DOHH2 (cell line): ENCODE measurements at regions not wholly inside any gene's neighbourhood (a gene's known extent, or its start where the extent isn't known, plus 50 kb on each side); places are given as distances from the start of the nearest gene placed in this dataset.
"Not testable (repeated sequence)": the region's sequence is repeated elsewhere in the genome, so short reads cannot be mapped to it uniquely, and the experiment has no call there.

ENCODE experiments used
- H3F3A ChIP-seq: fragments of 200-600 bp; sonication (generic), shearing (Covaris generic); 2 replicates; pipeline ENCODE4 v1.6.0; 2016; ENCODE audit warnings: antibody characterized with exemption, mild to moderate bottlenecking; ENCODE audit not compliant: control insufficient read depth, insufficient read depth
- H3K27ac ChIP-seq: fragments of 200-600 bp; sonication (generic); 2 replicates; pipeline ENCODE4 v1.5.1; 2014; ENCODE audit warnings: low read depth, mild to moderate bottlenecking, low read length, moderate library complexity
- H3K27me3 ChIP-seq: fragments of 200-600 bp; sonication (generic); 2 replicates; pipeline ENCODE4 v1.6.1; 2014; ENCODE audit warnings: mild to moderate bottlenecking, low read length, mixed read lengths; ENCODE audit not compliant: control insufficient read depth
- H3K36me3 ChIP-seq: fragments of 200-600 bp; sonication (generic); 2 replicates; pipeline ENCODE4 v1.6.1; 2014; ENCODE audit warnings: mild to moderate bottlenecking, low read length, moderate library complexity, mixed read lengths; ENCODE audit not compliant: control insufficient read depth
- H3K4me1 ChIP-seq: fragments of 200-600 bp; sonication (generic); 2 replicates; pipeline ENCODE4 v1.6.1; 2014; ENCODE audit warnings: mild to moderate bottlenecking, low read length, mixed read lengths; ENCODE audit not compliant: control insufficient read depth
- H3K4me2 ChIP-seq: fragments of 200-600 bp; sonication (generic); 2 replicates; pipeline ENCODE4 v1.6.0; 2014; ENCODE audit warnings: mild to moderate bottlenecking, low read length, moderate library complexity
- H3K4me3 ChIP-seq: fragments of 200-600 bp; sonication (generic); 2 replicates; pipeline ENCODE4 v1.5.1; 2014; ENCODE audit warnings: mild to moderate bottlenecking, low read length, mixed read lengths
- H3K79me2 ChIP-seq: fragments of 200-600 bp; sonication (generic); 2 replicates; pipeline ENCODE4 v1.6.1; 2014; ENCODE audit warnings: mild to moderate bottlenecking, low read length, mixed read lengths; ENCODE audit not compliant: control insufficient read depth
- H3K9me2 ChIP-seq: fragments of 200-600 bp; sonication (generic); replicated peaks from 2 replicates; pipeline ENCODE4 v1.6.1; 2014; ENCODE audit warnings: mild to moderate bottlenecking, low read length, mixed read lengths; ENCODE audit not compliant: control insufficient read depth
- H3K9me3 ChIP-seq: fragments of 200-600 bp; sonication (generic); 2 replicates; pipeline ENCODE4 v1.6.1; 2014; ENCODE audit warnings: antibody characterized with exemption, low read length, mixed read lengths; ENCODE audit not compliant: control insufficient read depth, insufficient read depth
- H4K20me1 ChIP-seq: fragments of 200-600 bp; sonication (generic); 2 replicates; pipeline ENCODE4 v1.6.0; 2014; ENCODE audit warnings: low read depth, mild to moderate bottlenecking, antibody characterized with exemption, low read length, moderate library complexity; ENCODE audit not compliant: control insufficient read depth, insufficient read depth
- EZH2phosphoT487 ChIP-seq: fragments of 200-600 bp; sonication (generic); IDR thresholded peaks from 2 replicates; pipeline ENCODE4 v1.6.1; 2017; ENCODE audit warnings: borderline replicate concordance, mild to moderate bottlenecking, antibody characterized with exemption, low read length, moderate library complexity, mixed read lengths
- TF ChIP-seq, protein P1 (sequence below): fragments of 200-600 bp; sonication (generic); IDR thresholded peaks from one replicate; pipeline ENCODE4 v1.5.1; 2014; ENCODE audit warnings: antibody characterized with exemption, mild to moderate bottlenecking, low read depth, low read length; ENCODE audit not compliant: poor library complexity, severe bottlenecking

DNA sequence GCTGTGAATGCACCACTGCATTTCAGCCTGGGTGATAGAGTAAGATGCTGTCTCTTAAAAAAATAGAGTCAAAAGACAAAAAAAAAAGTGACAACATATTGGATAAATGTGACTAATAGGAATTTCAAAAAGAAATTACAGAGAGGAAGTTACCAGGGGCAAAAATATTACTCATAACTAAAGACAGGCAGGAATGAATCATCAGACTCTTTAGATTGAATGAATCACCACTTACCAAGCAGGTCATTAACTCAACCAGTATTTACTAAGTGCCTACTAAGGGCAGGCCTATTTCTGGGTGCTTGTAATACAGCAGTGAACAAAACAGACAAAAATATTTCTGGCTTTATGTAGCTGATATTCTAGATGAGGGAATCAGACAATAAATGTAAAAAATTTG is 301.3 kb downstream of the UBE2NL start:
- H3K4me1 ChIP-seq, H3K36me3 ChIP-seq, H3K4me2 ChIP-seq, H4K20me1 ChIP-seq, H3K27me3 ChIP-seq, H3K9me3 ChIP-seq, H3K9me2 ChIP-seq, H3K27ac ChIP-seq, H3F3A ChIP-seq, H3K79me2 ChIP-seq, H3K4me3 ChIP-seq: not testable (repeated sequence)

DNA sequence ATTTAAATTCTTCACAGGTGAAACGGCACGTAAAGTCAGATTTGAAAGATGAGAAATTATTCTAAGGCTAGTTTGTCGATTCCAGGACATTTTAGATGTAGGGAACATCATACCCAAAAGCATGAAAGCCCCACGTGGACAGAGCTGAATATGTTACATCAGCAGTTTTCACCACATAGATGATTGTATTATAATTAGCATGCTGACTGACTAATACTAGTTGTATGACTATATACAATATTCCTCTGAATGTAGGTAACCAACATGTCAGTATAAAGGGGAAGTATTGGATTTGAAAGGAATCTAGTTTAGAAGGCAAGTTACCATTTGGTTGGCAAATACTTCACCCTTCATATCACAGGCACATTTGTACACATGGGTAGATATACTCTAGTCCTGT is 304.6 kb downstream of the UBE2NL start:
- H3K4me1 ChIP-seq, H3K9me3 ChIP-seq, H3K27ac ChIP-seq, H3K4me2 ChIP-seq, H3K27me3 ChIP-seq, H4K20me1 ChIP-seq, H3F3A ChIP-seq, H3K36me3 ChIP-seq, H3K4me3 ChIP-seq, H3K79me2 ChIP-seq, H3K9me2 ChIP-seq: not testable (repeated sequence)

DNA sequence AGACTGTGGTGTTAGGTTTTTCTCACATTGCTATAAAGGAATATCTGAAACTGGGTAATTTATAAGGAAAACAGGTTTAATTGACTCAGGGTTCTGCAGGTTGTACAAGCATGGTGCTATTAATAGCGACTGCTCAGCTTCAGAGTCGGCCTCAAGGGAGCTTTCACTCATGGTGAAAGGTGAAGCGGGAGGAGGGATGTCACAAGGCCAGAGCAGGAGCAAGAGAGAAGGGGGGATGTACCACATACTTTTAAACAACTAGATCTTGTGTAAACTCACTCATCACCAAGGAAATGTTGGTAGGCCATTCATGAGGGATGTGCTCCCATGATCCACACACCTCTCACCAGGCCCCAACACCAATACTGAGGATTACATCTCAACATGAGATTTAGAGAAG is 313.2 kb downstream of the UBE2NL start:
- not testable (repeated sequence) for H3K27ac ChIP-seq, H3K4me1 ChIP-seq, H3K4me2 ChIP-seq, H3F3A ChIP-seq, H3K79me2 ChIP-seq, H3K27me3 ChIP-seq, H3K9me2 ChIP-seq, H3K36me3 ChIP-seq, H3K4me3 ChIP-seq, H4K20me1 ChIP-seq, H3K9me3 ChIP-seq

DNA sequence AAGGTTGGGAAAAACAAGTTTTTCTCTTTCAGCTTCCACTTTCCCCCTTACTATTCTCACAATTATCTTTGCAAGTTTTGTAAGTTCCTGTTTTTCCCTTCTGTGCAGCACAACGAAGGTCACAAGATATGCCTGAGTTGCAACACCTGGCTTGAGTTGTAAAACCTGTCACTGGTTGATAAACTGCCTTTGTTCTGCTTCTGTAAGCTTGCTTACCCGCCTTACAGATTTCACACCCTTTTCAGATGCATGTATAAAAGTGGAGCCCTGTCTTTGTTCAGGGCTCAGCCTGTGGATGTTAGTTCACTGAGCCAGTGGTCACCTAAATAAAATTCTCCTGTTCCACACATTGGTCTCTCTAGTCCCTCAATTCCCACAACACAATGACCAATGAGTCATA is 318.9 kb downstream of the UBE2NL start:
- H4K20me1 ChIP-seq, H3K4me2 ChIP-seq, H3K4me3 ChIP-seq, H3K27me3 ChIP-seq, H3K9me3 ChIP-seq, H3K36me3 ChIP-seq, H3K4me1 ChIP-seq, H3K9me2 ChIP-seq, H3F3A ChIP-seq, H3K79me2 ChIP-seq: not testable (repeated sequence)
- peak overlapping the region; percentile 47 for H3K27ac ChIP-seq

DNA sequence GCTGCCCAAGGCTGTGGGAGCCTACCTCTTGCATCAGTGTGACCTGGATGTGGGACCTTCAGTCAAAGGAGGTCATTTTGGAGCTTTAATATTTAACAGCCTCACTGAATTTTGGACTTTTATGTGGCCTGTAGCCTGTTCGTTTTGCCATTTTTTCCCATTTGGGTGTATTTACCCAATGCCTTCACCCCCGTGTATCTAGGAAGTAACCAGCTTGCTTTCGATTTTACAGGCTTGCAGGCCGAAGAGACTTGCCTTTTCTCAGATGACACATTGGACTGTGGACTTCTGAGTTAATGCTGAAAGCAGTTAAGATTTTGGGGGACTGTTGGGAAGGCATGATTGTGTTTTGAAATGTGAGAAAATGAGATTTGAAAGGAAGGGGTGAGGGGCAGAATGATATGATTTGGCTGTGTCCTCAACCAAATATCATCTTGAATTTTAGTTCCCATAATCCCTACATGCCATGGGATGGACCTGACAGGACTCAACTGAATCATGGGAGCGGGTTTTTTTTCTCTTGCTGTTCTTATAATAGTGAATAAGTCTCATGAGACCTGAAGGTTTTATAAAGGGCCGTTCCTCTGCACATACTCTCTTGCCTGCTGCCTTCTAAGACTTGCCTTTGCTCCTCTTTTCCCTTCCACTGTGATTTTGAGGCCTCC is 324.6 kb downstream of the UBE2NL start:
- H3K4me1 ChIP-seq, H3K27ac ChIP-seq, H3K9me3 ChIP-seq, H3F3A ChIP-seq, H4K20me1 ChIP-seq, H3K79me2 ChIP-seq, H3K4me3 ChIP-seq, H3K4me2 ChIP-seq, H3K27me3 ChIP-seq, H3K9me2 ChIP-seq, H3K36me3 ChIP-seq: not testable (repeated sequence)

DNA sequence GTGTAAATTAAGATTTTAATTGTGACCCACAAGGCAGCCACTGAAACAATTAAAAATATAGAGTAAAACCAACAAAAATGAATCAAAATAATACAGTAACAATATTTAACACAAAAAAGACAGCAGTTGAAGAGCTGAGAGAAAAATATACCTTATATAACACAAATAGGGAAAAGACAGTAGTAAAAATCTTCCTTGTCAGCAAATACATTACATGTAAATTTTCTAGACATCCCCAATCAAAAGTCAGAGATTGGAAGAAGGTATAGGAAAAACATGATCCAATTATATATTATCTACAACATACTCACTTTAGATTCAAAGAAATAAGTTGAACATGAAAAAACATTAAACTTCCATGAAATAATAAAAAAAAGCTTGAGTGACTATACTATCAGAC is 330.8 kb downstream of the UBE2NL start:
- Histone ChIP-seq H3K9me2 (no peaks in the 10 kb centered on the region), H3K4me3 (no peak overlapping the region), H3K36me3 (no peaks in the 10 kb centered on the region), H4K20me1 (no peaks in the 10 kb centered on the region), H3K4me1 (no peaks in the 10 kb centered on the region), H3K27me3 (no peaks in the 10 kb centered on the region), H3K79me2 (no peaks in the 10 kb centered on the region), H3K4me2 (no peak overlapping the region), H3F3A (no peaks in the 10 kb centered on the region), H3K9me3 (no peaks in the 10 kb centered on the region), H3K27ac (no peak overlapping the region)
- no peak for TF ChIP-seq EZH2phosphoT487
- TF ChIP-seq, protein P1, sequence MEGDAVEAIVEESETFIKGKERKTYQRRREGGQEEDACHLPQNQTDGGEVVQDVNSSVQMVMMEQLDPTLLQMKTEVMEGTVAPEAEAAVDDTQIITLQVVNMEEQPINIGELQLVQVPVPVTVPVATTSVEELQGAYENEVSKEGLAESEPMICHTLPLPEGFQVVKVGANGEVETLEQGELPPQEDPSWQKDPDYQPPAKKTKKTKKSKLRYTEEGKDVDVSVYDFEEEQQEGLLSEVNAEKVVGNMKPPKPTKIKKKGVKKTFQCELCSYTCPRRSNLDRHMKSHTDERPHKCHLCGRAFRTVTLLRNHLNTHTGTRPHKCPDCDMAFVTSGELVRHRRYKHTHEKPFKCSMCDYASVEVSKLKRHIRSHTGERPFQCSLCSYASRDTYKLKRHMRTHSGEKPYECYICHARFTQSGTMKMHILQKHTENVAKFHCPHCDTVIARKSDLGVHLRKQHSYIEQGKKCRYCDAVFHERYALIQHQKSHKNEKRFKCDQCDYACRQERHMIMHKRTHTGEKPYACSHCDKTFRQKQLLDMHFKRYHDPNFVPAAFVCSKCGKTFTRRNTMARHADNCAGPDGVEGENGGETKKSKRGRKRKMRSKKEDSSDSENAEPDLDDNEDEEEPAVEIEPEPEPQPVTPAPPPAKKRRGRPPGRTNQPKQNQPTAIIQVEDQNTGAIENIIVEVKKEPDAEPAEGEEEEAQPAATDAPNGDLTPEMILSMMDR, result no peak
